Gastroesophageal sphincter (tissue), 4 donors: ENCODE measurements at regions not wholly inside any gene's neighbourhood (a gene's known extent, or its start where the extent isn't known, plus 50 kb on each side); places are given as distances from the start of the nearest gene placed in this dataset.
"Not testable (repeated sequence)": the region's sequence is repeated elsewhere in the genome, so short reads cannot be mapped to it uniquely, and the experiment has no call there.

Source experiments
- ATAC-seq: fragments of 150-250 bp; one replicate; pipeline ENCODE4 v1.9.1; 2016; ENCODE audit warnings: mild to moderate bottlenecking, moderate library complexity
- H3K27ac ChIP-seq, 4 donors: fragments of 200-600 bp; sonication (generic) in 3 of 4; 1 replicate in 3 of 4; 2 replicates in 1 of 4; pipeline ENCODE4 v1.5.1; 2016 to 2019
- H3K27me3 ChIP-seq: fragments of 200-600 bp; sonication (generic); one replicate; pipeline ENCODE4 v1.5.1; 2019
- H3K36me3 ChIP-seq, 2 donors: fragments of 200-600 bp; sonication (generic); one replicate each; pipeline ENCODE4 v1.5.1; 2019; ENCODE audit warnings: control low read depth in 1 of 2
- H3K4me1 ChIP-seq, 3 donors: fragments of 200-600 bp; sonication (generic); 1 replicate in 2 of 3; 2 replicates in 1 of 3; pipeline ENCODE4 v1.5.1; 2016 to 2019; ENCODE audit warnings: control low read depth in 2 of 3
- H3K4me3 ChIP-seq, 2 donors: fragments of 200-600 bp; sonication (generic); one replicate each; pipeline ENCODE4 v1.5.1; 2019; ENCODE audit warnings: mild to moderate bottlenecking in 1 of 2, moderate library complexity in 1 of 2
- H3K9me3 ChIP-seq, 3 donors: fragments of 200-600 bp; sonication (generic); one replicate each; pipeline ENCODE4 v1.5.1; 2017 to 2019; ENCODE audit warnings: control low read depth in 2 of 3
- CTCF ChIP-seq, 4 experiments: fragments of 200-600 bp in 2 of 4; fragments of 450-650 bp in 2 of 4; sonication (generic) in 1 of 4; IDR thresholded peaks; one replicate each; pipeline ENCODE4 v1.5.1; 2017 to 2019; ENCODE audit warnings: antibody characterized with exemption in 4 of 4, mild to moderate bottlenecking in 2 of 4, moderate library complexity in 2 of 4
- EP300 ChIP-seq: sonication (generic); formaldehyde crosslinking; IDR thresholded peaks from one replicate; pipeline ENCODE4 v1.6.1; 2017; ENCODE audit warnings: antibody characterized with exemption, mild to moderate bottlenecking
- POLR2A ChIP-seq, 2 donors: fragments of 450-650 bp; IDR thresholded peaks; one replicate each; pipeline ENCODE4 v1.6.1; 2017; ENCODE audit warnings: antibody characterized with exemption in 2 of 2, mild to moderate bottlenecking in 2 of 2, moderate library complexity in 1 of 2
- POLR2AphosphoS5 ChIP-seq: sonication (generic); formaldehyde crosslinking; IDR thresholded peaks from one replicate; pipeline ENCODE4 v1.6.1; 2017; ENCODE audit warnings: antibody characterized with exemption
- WGBS, 2 donors: methylation state at CpG; one replicate each; pipeline ENCODE4 v1.1.5; 2018; ENCODE audit warnings: low coverage in 1 of 2; 5-methylcytosine and 5-hydroxymethylcytosine counted together

DNA sequence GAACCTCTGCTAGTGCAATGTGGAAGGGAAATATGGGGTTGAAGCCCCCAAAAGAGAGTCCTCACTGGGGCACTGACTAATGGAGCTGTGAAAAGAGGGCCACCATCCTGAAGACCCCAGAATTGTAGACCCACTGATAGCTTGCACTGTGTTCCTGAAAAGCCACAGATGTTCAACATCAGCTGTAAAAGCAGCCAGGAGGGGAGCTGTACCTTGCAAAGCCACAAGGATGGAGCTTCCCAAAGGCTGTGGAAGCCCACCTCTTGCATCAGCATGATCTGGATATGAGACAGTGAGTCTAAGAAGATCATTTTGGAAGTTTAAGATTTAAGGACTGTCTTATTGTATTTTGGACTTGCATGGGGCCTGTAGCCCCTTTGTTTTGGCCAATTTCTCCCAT, 125.8 kb upstream of the TGFBR2 start:
- no peak for ATAC-seq

GRCh38 chr3:30481241-30481640, 125.2 kb upstream of the TGFBR2 start:
- Histone ChIP-seq H3K36me3 (no peaks in the 10 kb centered on the region), H3K9me3 (no peaks in the 10 kb centered on the region), H3K4me1 (peaks cover 0 to 33% (median 0%) of the 10 kb centered on the region in 3 donors), H3K27me3 (no peaks in the 10 kb centered on the region), H3K4me3 (no peak overlapping the region), H3K27ac (no peak overlapping the region)
- TF ChIP-seq POLR2AphosphoS5: no peak
- no peak for TF ChIP-seq POLR2A (IDR thresholded peaks at IDR 0.05)
- no peak for TF ChIP-seq CTCF (IDR thresholded peaks at IDR 0.05)
- TF ChIP-seq EP300: no peak
- WGBS, 2 donors: 50 to 100% methylated on average over 1 of the region's 1 CpG
- ATAC-seq: no peak

More for the DNA sequence above, 125.8 kb upstream of the TGFBR2 start:
- Histone ChIP-seq H3K27me3 (no peaks in the 10 kb centered on the region), H3K27ac (no peak overlapping the region), H3K4me1 (peaks cover 0 to 32% (median 0%) of the 10 kb centered on the region in 3 donors), H3K9me3 (no peaks in the 10 kb centered on the region), H3K4me3 (no peak overlapping the region), H3K36me3 (no peaks in the 10 kb centered on the region)
- TF ChIP-seq CTCF (IDR thresholded peaks at IDR 0.05) (no peak), POLR2AphosphoS5 (no peak), EP300 (no peak), POLR2A (IDR thresholded peaks at IDR 0.05) (no peak)

GRCh38 chr3:30484229-30484628, 122.2 kb upstream of the TGFBR2 start:
- not testable (repeated sequence) for ATAC-seq, H3K4me3 ChIP-seq, H3K27me3 ChIP-seq, H3K36me3 ChIP-seq, H3K9me3 ChIP-seq, H3K27ac ChIP-seq
- H3K4me1 ChIP-seq: peaks cover 0 to 23% (median 0%) of the 10 kb centered on the region in 3 donors
- 89 to 100% methylated on average over 3 of the region's 3 CpGs for WGBS, 2 donors

DNA sequence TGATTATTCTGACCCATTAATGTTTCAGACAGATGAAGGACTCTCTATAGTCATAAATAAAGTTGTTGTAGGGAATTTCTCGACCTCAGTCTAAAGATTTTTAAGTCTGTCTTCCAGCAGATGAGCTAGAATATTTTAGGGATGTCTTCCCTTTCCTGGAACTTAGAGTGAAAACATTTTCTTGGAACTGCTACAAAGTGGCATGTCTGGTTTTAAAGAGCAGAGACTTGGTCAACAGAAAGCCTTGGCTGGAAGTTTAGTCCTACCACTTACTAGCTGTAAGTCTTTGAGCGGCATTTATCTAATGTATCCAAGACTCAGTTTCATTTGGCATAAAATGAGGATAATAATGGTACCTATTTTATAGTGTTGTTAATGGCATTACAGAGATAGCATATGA, 120.0 kb upstream of the TGFBR2 start:
- Histone ChIP-seq H3K27me3 (no peaks in the 10 kb centered on the region), H3K4me3 (no peak overlapping the region), H3K9me3 (no peaks in the 10 kb centered on the region), H3K27ac (peak overlapping the region in 1 of 4 donors; percentile 17), H3K36me3 (no peaks in the 10 kb centered on the region), H3K4me1 (peaks cover 0 to 8% (median 0%) of the 10 kb centered on the region in 3 donors)
- TF ChIP-seq EP300 (no peak), POLR2A (IDR thresholded peaks at IDR 0.05) (no peak), POLR2AphosphoS5 (no peak), CTCF (IDR thresholded peaks at IDR 0.05) (no peak)
- 78 to 100% methylated on average over 1 to 2 of the region's 2 CpGs for WGBS, 2 donors
- no peak for ATAC-seq

DNA sequence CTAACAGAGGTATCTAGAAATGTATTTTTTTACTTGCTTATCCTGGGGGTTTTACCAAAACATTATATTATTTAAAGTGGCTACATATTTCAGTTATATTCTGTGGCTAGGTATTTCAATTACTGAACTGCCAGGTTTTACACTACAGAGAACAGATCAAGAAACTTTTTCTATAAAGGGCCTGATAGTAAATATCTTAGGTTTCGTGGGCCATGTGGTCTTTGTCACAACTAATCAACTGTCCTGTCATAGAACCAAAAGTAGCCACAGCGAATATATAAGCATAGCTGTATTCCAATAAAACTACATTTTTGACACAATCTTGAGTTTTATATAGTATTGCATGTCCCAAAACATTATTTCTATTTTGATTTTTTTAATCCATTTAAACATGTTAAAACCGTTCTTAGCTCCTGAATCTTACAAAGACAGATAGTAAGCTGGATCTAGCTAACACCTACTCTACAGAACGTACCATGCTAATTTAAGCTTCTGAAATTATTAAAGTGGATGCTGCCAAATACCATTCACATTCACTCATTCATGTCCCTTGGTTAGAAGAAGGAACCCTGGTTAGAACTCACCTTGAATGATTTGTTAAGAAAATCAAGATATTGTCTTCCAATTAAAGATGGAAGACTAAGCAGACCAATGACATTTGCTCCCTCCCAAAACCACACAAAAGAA, 118.2 kb upstream of the TGFBR2 start:
- H3K9me3 ChIP-seq: no peaks in the 10 kb centered on the region
- H3K4me3 ChIP-seq: no peak overlapping the region
- H3K4me1 ChIP-seq: peaks cover under 1 to 17% (median 9%) of the 10 kb centered on the region in 3 donors
- TF ChIP-seq EP300: no peak
- no peak for TF ChIP-seq CTCF (IDR thresholded peaks at IDR 0.05)
- no peak for TF ChIP-seq POLR2AphosphoS5
- no peak for TF ChIP-seq POLR2A (IDR thresholded peaks at IDR 0.05)
- no peak for ATAC-seq
- no peak overlapping the region for H3K27ac ChIP-seq
- H3K36me3 ChIP-seq: no peaks in the 10 kb centered on the region
- 87 to 88% methylated on average over 4 of the region's 4 CpGs for WGBS, 2 donors
- no peaks in the 10 kb centered on the region for H3K27me3 ChIP-seq
